ENCODE measurements at regions not wholly inside any gene's neighbourhood (a gene's known extent, or its start where the extent isn't known, plus 50 kb on each side); places are given as distances from the start of the nearest gene placed in this dataset.

DNA sequence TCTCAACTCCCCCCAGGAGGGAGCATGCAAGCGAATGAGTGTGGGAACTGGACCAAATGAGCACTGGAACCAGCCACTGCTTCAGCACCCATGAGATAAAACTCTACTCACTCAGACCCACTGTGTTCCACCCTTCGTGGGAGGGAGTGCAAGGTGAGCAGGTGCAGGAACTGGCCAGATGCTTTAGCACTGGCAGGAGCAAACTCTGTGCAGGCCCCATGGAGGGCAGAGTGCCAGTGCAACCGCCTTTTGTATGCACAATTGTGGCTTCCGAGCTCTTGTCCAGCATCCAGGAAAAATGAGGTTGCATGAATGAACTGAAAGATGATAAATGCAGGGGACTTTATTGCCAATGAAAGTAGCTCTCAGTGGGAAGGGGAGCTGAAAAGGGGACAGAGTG, 67.4 kb upstream of the CCDC112 start:
- Histone ChIP-seq H2BK15ac (ENCODE audit: low read depth, low read length) (no peak overlapping the region), H2BK5ac (ENCODE audit: low read depth, low read length, poor library complexity, severe bottlenecking) (no peak overlapping the region), H2AK9ac (replicated peaks; ENCODE audit: low read depth, low read length, poor library complexity) (no peak overlapping the region), H3K9me3 (ENCODE audit: control insufficient read depth, insufficient read depth, low read length) (no peaks in the 10 kb centered on the region), H2BK20ac (ENCODE audit: low read depth, low read length) (no peak overlapping the region), H3K36me3 (ENCODE audit: control insufficient read depth, insufficient read depth, low read length) (no peaks in the 10 kb centered on the region), H3K14ac (replicated peaks; ENCODE audit: low read depth, low read length) (0 out of 2 replicates have a peak overlapping the region, but pooled peaks have one; percentile 15), H3K9ac (ENCODE audit: low read depth, low read length) (no peak overlapping the region), H3K27me3 (ENCODE audit: control insufficient read depth, insufficient read depth, low read length) (no peaks in the 10 kb centered on the region), H3K23ac (ENCODE audit: low read depth, low read length) (no peak overlapping the region), H4K91ac (ENCODE audit: insufficient read depth, low read depth, low read length) (no peak overlapping the region), H3K56ac (ENCODE audit: extremely low read depth, insufficient read depth, low read length) (no peak overlapping the region), H2BK120ac (ENCODE audit: low read depth, low read length) (no peak overlapping the region), H3K4me1 (ENCODE audit: control insufficient read depth, insufficient read depth, low read length) (peaks cover 10% of the 10 kb centered on the region), H3K4me2 (ENCODE audit: low read depth, low read length) (no peak overlapping the region), H3K27ac (ENCODE audit: insufficient read depth, low read length) (no peak overlapping the region), H2AK5ac (ENCODE audit: low read depth, low read length) (no peak overlapping the region), H3K18ac (ENCODE audit: low read depth, low read length) (no peak overlapping the region), H4K20me1 (ENCODE audit: insufficient read depth, low read length) (no peaks in the 10 kb centered on the region), H2AFZ (replicated peaks; ENCODE audit: low read length, poor library complexity) (no peak overlapping the region), H3K9me1 (ENCODE audit: insufficient read depth, low read length) (peaks cover 8% of the 10 kb centered on the region; the same call in 1 of the 2 replicates), H3K79me1 (ENCODE audit: low read depth in 1 of 2, low read length in 2 of 2) (no peaks in the 10 kb centered on the region), H4K8ac (ENCODE audit: low read depth in 2 of 2, low read length in 2 of 2) (no peak overlapping the region), H3K4me3 (ENCODE audit: insufficient read depth, low read depth, low read length) (no peak overlapping the region), H3K4ac (ENCODE audit: low read depth, low read length) (no peak overlapping the region), H4K5ac (ENCODE audit: low read depth, low read length) (no peak overlapping the region)
- in situ Hi-C loops (cut with MboI; ENCODE audit: low sequenced_read_pairs) = no loop called here
- no peak for DNase-seq
- BruUV-seq (replicated peaks) = no TSS peak
- WGBS, 2 experiments (ENCODE audit: extremely low coverage in 2 of 2, insufficient read length in 1 of 2) = 67% methylated on average over 1 of the region's 4 CpGs; no CpG with 5 or more reads in 1 of the 2 experiments
- intact Hi-C loops (cut with micrococcal nuclease) = no loop called here
- TF ChIP-seq RCOR1 (IDR thresholded peaks at IDR 0.05; ENCODE audit: insufficient replicate concordance, low read length) = no peak
- TF ChIP-seq SMC3 (IDR thresholded peaks at IDR 0.05; ENCODE audit: low read depth, low read length) = no peak
- TF ChIP-seq, protein P1, sequence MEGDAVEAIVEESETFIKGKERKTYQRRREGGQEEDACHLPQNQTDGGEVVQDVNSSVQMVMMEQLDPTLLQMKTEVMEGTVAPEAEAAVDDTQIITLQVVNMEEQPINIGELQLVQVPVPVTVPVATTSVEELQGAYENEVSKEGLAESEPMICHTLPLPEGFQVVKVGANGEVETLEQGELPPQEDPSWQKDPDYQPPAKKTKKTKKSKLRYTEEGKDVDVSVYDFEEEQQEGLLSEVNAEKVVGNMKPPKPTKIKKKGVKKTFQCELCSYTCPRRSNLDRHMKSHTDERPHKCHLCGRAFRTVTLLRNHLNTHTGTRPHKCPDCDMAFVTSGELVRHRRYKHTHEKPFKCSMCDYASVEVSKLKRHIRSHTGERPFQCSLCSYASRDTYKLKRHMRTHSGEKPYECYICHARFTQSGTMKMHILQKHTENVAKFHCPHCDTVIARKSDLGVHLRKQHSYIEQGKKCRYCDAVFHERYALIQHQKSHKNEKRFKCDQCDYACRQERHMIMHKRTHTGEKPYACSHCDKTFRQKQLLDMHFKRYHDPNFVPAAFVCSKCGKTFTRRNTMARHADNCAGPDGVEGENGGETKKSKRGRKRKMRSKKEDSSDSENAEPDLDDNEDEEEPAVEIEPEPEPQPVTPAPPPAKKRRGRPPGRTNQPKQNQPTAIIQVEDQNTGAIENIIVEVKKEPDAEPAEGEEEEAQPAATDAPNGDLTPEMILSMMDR (conservative IDR thresholded peaks at IDR 0.05; ENCODE audit: low read depth, low read length) = no peak
- no peak for TF ChIP-seq RFX5 (IDR thresholded peaks at IDR 0.05; ENCODE audit: low read depth, low read length)
- TF ChIP-seq MXI1 (IDR thresholded peaks at IDR 0.05; ENCODE audit: borderline replicate concordance, low read depth, low read length) = no peak
- TF ChIP-seq BHLHE40 (IDR thresholded peaks at IDR 0.05; ENCODE audit: low read depth, low read length) = no peak
- TF ChIP-seq, protein P2, sequence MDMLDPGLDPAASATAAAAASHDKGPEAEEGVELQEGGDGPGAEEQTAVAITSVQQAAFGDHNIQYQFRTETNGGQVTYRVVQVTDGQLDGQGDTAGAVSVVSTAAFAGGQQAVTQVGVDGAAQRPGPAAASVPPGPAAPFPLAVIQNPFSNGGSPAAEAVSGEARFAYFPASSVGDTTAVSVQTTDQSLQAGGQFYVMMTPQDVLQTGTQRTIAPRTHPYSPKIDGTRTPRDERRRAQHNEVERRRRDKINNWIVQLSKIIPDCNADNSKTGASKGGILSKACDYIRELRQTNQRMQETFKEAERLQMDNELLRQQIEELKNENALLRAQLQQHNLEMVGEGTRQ (IDR thresholded peaks at IDR 0.05; ENCODE audit: low read depth, low read length) = no peak
- TF ChIP-seq MAZ (IDR thresholded peaks at IDR 0.05; ENCODE audit: borderline replicate concordance, low read depth, low read length) = no peak
- TF ChIP-seq POLR2A (IDR thresholded peaks at IDR 0.05; ENCODE audit: low read depth, low read length) = no peak
- no peak for TF ChIP-seq MAFK (IDR thresholded peaks at IDR 0.05; ENCODE audit: low read depth, low read length)
- no peak for TF ChIP-seq CHD1 (IDR thresholded peaks at IDR 0.05; ENCODE audit: low read depth, low read length)
- no peak for TF ChIP-seq NFE2L2 (IDR thresholded peaks at IDR 0.05; ENCODE audit: low read depth, low read length)
- TF ChIP-seq, protein P3, sequence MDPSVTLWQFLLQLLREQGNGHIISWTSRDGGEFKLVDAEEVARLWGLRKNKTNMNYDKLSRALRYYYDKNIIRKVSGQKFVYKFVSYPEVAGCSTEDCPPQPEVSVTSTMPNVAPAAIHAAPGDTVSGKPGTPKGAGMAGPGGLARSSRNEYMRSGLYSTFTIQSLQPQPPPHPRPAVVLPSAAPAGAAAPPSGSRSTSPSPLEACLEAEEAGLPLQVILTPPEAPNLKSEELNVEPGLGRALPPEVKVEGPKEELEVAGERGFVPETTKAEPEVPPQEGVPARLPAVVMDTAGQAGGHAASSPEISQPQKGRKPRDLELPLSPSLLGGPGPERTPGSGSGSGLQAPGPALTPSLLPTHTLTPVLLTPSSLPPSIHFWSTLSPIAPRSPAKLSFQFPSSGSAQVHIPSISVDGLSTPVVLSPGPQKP (IDR thresholded peaks at IDR 0.05; ENCODE audit: borderline replicate concordance, low read depth, low read length) = no peak
- no peak for TF ChIP-seq CEBPB (IDR thresholded peaks at IDR 0.05; ENCODE audit: low read depth, low read length)
- TF ChIP-seq RAD21 (IDR thresholded peaks at IDR 0.05; ENCODE audit: low read length) = no peak
- no peak for TF ChIP-seq FOS (IDR thresholded peaks at IDR 0.05; ENCODE audit: low read depth, low read length)
- no peak for ATAC-seq (ENCODE audit: low read depth)
- POLR2A ChIA-PET (ENCODE audit: unreplicated experiment) = no interaction called here
- dilution Hi-C loops (cut with HindIII; ENCODE audit: low sequenced_read_pairs, unreplicated experiment) = no loop called here
- CTCF ChIA-PET = interaction anchor here (1.2 kb wide), 1 partner anchor 152 kb away, joined by 3 read pairs; no protein-coding TSS in a partner anchor

All from IMR-90 (cell line).